Caco-2 (cell line): ENCODE measurements at regions not wholly inside any gene's neighbourhood (a gene's known extent, or its start where the extent isn't known, plus 50 kb on each side); places are given as distances from the start of the nearest gene placed in this dataset.

ENCODE experiments used
- BruUV-seq: library from RNA; stranded (reverse); fragments of 400-500 nt; replicated peaks from 2 replicates; lab custom pipeline; 2021; lab: Mats Ljungman, UMichigan
- CTCF ChIA-PET: fragments of 300-600 bp; sonication (Branson Sonifier 250); formaldehyde crosslinking; loops from one replicate; lab custom pipeline; 2022; ENCODE audit warnings: antibody characterized with exemption; lab: Charles Lee
- POLR2A ChIA-PET: fragments of 300-600 bp; sonication (Branson Sonifier 250); formaldehyde crosslinking; loops from one replicate; lab custom pipeline; 2022; ENCODE audit warnings: antibody characterized with exemption; lab: Charles Lee
- DNase-seq, 2 experiments: peaks; one replicate each; pipeline versions ENCODE4 v3.0.0 to v3.0.0-alpha.2; 2020 to 2022
- H3K27me3 ChIP-seq: replicated peaks from 2 replicates; pipeline ENCODE4 v1.6.0; 2011; ENCODE audit warnings: low read length; ENCODE audit not compliant: control insufficient read depth, insufficient read depth
- H3K36me3 ChIP-seq: 2 replicates; pipeline ENCODE4 v1.5.1; 2011; ENCODE audit warnings: low read length; ENCODE audit not compliant: control insufficient read depth, insufficient read depth
- H3K4me1 ChIP-seq: fragments of 250-450 bp; sonication (Bioruptor Pico); 2 replicates; pipeline ENCODE4 v1.5.1; 2020; ENCODE audit warnings: mild to moderate bottlenecking
- H3K4me3 ChIP-seq: 2 replicates; pipeline ENCODE4 v1.5.1; 2011; ENCODE audit warnings: low read depth, mild to moderate bottlenecking, control low read depth, low read length
- H3K9me3 ChIP-seq: fragments of 250-450 bp; sonication (Bioruptor Pico); 2 replicates; pipeline ENCODE4 v1.5.1; 2020; ENCODE audit warnings: mild to moderate bottlenecking, moderate library complexity
- H3K27ac Mint-ChIP-seq: one replicate; pipeline ENCODE4 v1.8.0; 2022; ENCODE audit warnings: mixed read lengths; ENCODE audit not compliant: unreplicated experiment
- H3K27me3 Mint-ChIP-seq: one replicate; pipeline ENCODE4 v1.8.0; 2022; ENCODE audit warnings: mixed read lengths; ENCODE audit not compliant: insufficient read depth, unreplicated experiment
- H3K36me3 Mint-ChIP-seq: one replicate; pipeline ENCODE4 v1.8.0; 2022; ENCODE audit warnings: mild to moderate bottlenecking, mixed read lengths; ENCODE audit not compliant: insufficient read depth, unreplicated experiment
- H3K4me1 Mint-ChIP-seq: one replicate; pipeline ENCODE4 v1.8.0; 2022; ENCODE audit warnings: low read depth, mixed read lengths; ENCODE audit not compliant: unreplicated experiment
- H3K4me3 Mint-ChIP-seq: one replicate; pipeline ENCODE4 v1.8.0; 2022; ENCODE audit warnings: mild to moderate bottlenecking, moderate library complexity, mixed read lengths; ENCODE audit not compliant: unreplicated experiment
- H3K9me3 Mint-ChIP-seq: one replicate; pipeline ENCODE4 v1.8.0; 2022; ENCODE audit warnings: mixed read lengths; ENCODE audit not compliant: unreplicated experiment
- intact Hi-C: fragments of 100-400 bp; cut with micrococcal nuclease; formaldehyde crosslinking; loops from one replicate; pipeline ENCODE4 v1.10.0; 2022; ENCODE audit not compliant: unreplicated experiment
- TF ChIP-seq, protein P1 (sequence below), 2 experiments: fragments of 200-600 bp in 1 of 2; IDR thresholded peaks; 1 replicate in 1 of 2; 2 replicates in 1 of 2; pipeline versions ENCODE4 v1.5.1 to v1.8.0; 2011 to 2022; ENCODE audit warnings: antibody characterized with exemption in 1 of 2, control low read depth in 1 of 2, inconsistent platforms in 1 of 2, low read depth in 1 of 2, low read length in 1 of 2, mild to moderate bottlenecking in 1 of 2, moderate library complexity in 1 of 2; ENCODE audit not compliant: insufficient read depth in 1 of 2, severe bottlenecking in 1 of 2, unreplicated experiment in 1 of 2

DNA sequence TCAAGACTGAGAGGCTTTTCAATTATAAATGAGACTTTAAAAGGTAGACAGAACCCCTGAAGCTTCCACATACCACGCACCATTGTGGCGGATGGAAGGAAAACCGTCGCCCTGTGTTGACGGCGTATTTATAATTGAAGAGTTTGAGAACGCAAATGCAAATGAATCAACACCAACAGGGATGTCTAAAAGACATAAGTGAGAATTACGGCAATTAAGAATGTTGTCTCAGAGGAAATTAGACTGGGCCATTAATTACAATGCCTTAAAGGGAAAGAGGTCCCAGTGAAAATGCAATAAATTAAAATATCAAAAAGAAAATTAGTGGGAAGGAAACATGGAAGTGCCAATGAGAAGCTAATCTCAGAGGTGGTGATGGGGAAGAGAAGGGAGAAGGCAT lies 148.5 kb upstream of the XYLT1 start:
- ChIA-PET CTCF (no interaction called here), POLR2A (no interaction called here)
- no peaks in the 10 kb centered on the region for H3K27me3 ChIP-seq
- no peaks in the 10 kb centered on the region for H3K36me3 ChIP-seq
- H3K4me1 ChIP-seq: no peaks in the 10 kb centered on the region
- peaks cover 35% of the 10 kb centered on the region for H3K27me3 Mint-ChIP-seq
- no peak overlapping the region for H3K4me3 ChIP-seq
- H3K9me3 ChIP-seq: no peaks in the 10 kb centered on the region
- BruUV-seq: no TSS peak
- H3K27ac Mint-ChIP-seq: no peak overlapping the region
- no peaks in the 10 kb centered on the region for H3K9me3 Mint-ChIP-seq
- no peaks in the 10 kb centered on the region for H3K36me3 Mint-ChIP-seq
- no peak overlapping the region for H3K4me3 Mint-ChIP-seq
- no peaks in the 10 kb centered on the region for H3K4me1 Mint-ChIP-seq
- no peak for DNase-seq
- TF ChIP-seq, protein P1, sequence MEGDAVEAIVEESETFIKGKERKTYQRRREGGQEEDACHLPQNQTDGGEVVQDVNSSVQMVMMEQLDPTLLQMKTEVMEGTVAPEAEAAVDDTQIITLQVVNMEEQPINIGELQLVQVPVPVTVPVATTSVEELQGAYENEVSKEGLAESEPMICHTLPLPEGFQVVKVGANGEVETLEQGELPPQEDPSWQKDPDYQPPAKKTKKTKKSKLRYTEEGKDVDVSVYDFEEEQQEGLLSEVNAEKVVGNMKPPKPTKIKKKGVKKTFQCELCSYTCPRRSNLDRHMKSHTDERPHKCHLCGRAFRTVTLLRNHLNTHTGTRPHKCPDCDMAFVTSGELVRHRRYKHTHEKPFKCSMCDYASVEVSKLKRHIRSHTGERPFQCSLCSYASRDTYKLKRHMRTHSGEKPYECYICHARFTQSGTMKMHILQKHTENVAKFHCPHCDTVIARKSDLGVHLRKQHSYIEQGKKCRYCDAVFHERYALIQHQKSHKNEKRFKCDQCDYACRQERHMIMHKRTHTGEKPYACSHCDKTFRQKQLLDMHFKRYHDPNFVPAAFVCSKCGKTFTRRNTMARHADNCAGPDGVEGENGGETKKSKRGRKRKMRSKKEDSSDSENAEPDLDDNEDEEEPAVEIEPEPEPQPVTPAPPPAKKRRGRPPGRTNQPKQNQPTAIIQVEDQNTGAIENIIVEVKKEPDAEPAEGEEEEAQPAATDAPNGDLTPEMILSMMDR (IDR thresholded peaks at IDR 0.05; ENCODE audit: insufficient read depth in 1 of 2, low read depth in 1 of 2, low read length in 1 of 2, severe bottlenecking in 1 of 2, unreplicated experiment in 1 of 2): no peak
- intact Hi-C loops: no loop called here

DNA sequence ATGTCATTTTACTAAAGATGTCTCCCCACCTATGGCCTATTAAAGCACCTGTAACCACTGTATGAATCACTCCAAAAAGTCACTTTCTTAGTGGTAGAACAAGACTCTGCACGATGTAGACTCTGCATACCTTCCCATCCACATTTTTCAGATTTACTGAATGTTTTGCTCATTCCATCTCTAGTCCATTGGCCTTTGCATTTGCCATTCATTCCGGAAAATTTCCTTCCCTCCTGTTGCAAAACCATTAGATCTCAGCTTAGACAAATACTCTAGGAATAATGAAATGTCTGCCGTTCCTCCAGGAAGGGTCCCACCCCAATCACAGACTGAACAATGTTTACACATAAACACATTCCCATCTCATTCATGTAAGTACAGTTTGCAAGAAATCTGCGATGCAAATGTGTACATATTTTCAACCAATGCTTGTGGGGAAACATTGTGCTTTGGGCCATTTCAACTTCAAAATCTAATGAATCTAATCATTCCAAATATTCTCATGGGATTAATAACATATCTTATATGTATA lies 146.3 kb upstream of the XYLT1 start:
- no peak for DNase-seq
- Mint-ChIP-seq H3K27ac (no peak overlapping the region), H3K27me3 (peaks cover 29% of the 10 kb centered on the region), H3K9me3 (no peaks in the 10 kb centered on the region), H3K4me1 (no peaks in the 10 kb centered on the region), H3K36me3 (no peaks in the 10 kb centered on the region), H3K4me3 (no peak overlapping the region)
- BruUV-seq: no TSS peak
- TF ChIP-seq, protein P1 (IDR thresholded peaks at IDR 0.05; ENCODE audit: insufficient read depth in 1 of 2, low read depth in 1 of 2, low read length in 1 of 2, severe bottlenecking in 1 of 2, unreplicated experiment in 1 of 2): no peak
- no peaks in the 10 kb centered on the region for H3K9me3 ChIP-seq
- ChIA-PET CTCF (no interaction called here), POLR2A (no interaction called here)
- H3K27me3 ChIP-seq: no peaks in the 10 kb centered on the region; the same call in 1 of the 2 replicates
- no peaks in the 10 kb centered on the region for H3K36me3 ChIP-seq
- H3K4me1 ChIP-seq: no peaks in the 10 kb centered on the region
- intact Hi-C loops: no loop called here
- no peak overlapping the region for H3K4me3 ChIP-seq

DNA sequence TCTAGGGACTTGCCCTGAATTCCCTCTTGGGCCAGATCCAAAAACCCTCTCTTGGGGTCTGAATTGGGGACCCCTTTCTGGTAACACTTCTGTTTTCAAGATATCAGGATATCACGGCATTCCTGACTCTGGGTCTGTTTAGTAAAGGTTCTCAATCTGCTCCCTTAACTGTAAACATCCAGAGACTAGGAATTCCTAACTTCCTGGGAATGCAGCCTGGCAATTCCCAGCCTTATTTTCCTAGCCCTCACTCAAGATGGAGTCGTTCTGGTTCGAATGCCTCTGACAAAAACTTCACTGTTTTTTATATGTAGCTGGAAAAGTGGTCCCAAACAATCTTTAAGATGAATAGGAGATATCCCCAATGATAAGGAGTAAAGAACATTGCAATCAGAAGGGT lies 141.6 kb upstream of the XYLT1 start:
- no peaks in the 10 kb centered on the region for H3K4me1 ChIP-seq
- H3K4me3 ChIP-seq: no peak overlapping the region
- Mint-ChIP-seq H3K4me3 (no peak overlapping the region), H3K9me3 (no peaks in the 10 kb centered on the region), H3K36me3 (no peaks in the 10 kb centered on the region), H3K27ac (no peak overlapping the region), H3K27me3 (peaks cover 12% of the 10 kb centered on the region), H3K4me1 (no peaks in the 10 kb centered on the region)
- H3K36me3 ChIP-seq: no peaks in the 10 kb centered on the region
- H3K9me3 ChIP-seq: no peaks in the 10 kb centered on the region
- intact Hi-C loops: no loop called here
- POLR2A ChIA-PET: no interaction called here
- TF ChIP-seq, protein P1 (IDR thresholded peaks at IDR 0.05; ENCODE audit: insufficient read depth in 1 of 2, low read depth in 1 of 2, low read length in 1 of 2, severe bottlenecking in 1 of 2, unreplicated experiment in 1 of 2): no peak
- no peaks in the 10 kb centered on the region; the same call in 1 of the 2 replicates for H3K27me3 ChIP-seq
- DNase-seq: no peak
- CTCF ChIA-PET: no interaction called here
- BruUV-seq: no TSS peak
